ENCODE measurements at regions not wholly inside any gene's neighbourhood (a gene's known extent, or its start where the extent isn't known, plus 50 kb on each side); places are given as distances from the start of the nearest gene placed in this dataset.

GRCh38 chr10:3595736-3596135 is 189.3 kb downstream of the KLF6 start:
- H2AFZ ChIP-seq (ENCODE audit: low read length), result no peak overlapping the region

GRCh38 chr10:3593611-3594010 is 191.4 kb downstream of the KLF6 start:
- H3K9me2 ChIP-seq (replicated peaks; ENCODE audit: low read depth, low read length), result no peaks in the 10 kb centered on the region
- no peak overlapping the region for H3K9ac ChIP-seq (ENCODE audit: low read depth, low read length, poor library complexity, severe bottlenecking)
- H3K4me2 ChIP-seq (ENCODE audit: low read depth, low read length, poor library complexity, severe bottlenecking), result no peak overlapping the region
- no peaks in the 10 kb centered on the region for H3K36me3 ChIP-seq (ENCODE audit: insufficient read depth, low read length)
- no peak overlapping the region for H3K4me3 ChIP-seq (ENCODE audit: low read length, poor library complexity, severe bottlenecking)
- H3K79me2 ChIP-seq (ENCODE audit: insufficient read depth, low read length), result no peaks in the 10 kb centered on the region
- no peaks in the 10 kb centered on the region for H3K4me1 ChIP-seq (ENCODE audit: insufficient read depth, low read length, poor library complexity, severe bottlenecking)
- no peaks in the 10 kb centered on the region for H3K9me3 ChIP-seq (ENCODE audit: insufficient read depth, low read depth, low read length)
- no peaks in the 10 kb centered on the region for H3F3A ChIP-seq (ENCODE audit: low read depth)
- H4K20me1 ChIP-seq (ENCODE audit: insufficient read depth, low read length, poor library complexity, severe bottlenecking), result no peaks in the 10 kb centered on the region
- no peak overlapping the region for H2AFZ ChIP-seq (ENCODE audit: low read length)
- no peaks in the 10 kb centered on the region for H3K27me3 ChIP-seq (ENCODE audit: insufficient read depth, low read length, poor library complexity, severe bottlenecking)
- TF ChIP-seq EZH2phosphoT487 (IDR thresholded peaks at IDR 0.05; ENCODE audit: borderline replicate concordance) (no peak), CTCF (conservative IDR thresholded peaks at IDR 0.05; ENCODE audit: low read length) (no peak)

More at GRCh38 chr10:3595736-3596135, 189.3 kb downstream of the KLF6 start:
- Histone ChIP-seq H4K20me1 (ENCODE audit: insufficient read depth, low read length, poor library complexity, severe bottlenecking) (no peaks in the 10 kb centered on the region), H3K36me3 (ENCODE audit: insufficient read depth, low read length) (no peaks in the 10 kb centered on the region), H3K4me2 (ENCODE audit: low read depth, low read length, poor library complexity, severe bottlenecking) (no peak overlapping the region), H3K4me3 (ENCODE audit: low read length, poor library complexity, severe bottlenecking) (no peak overlapping the region), H3K4me1 (ENCODE audit: insufficient read depth, low read length, poor library complexity, severe bottlenecking) (no peaks in the 10 kb centered on the region), H3F3A (ENCODE audit: low read depth) (no peaks in the 10 kb centered on the region), H3K9me2 (replicated peaks; ENCODE audit: low read depth, low read length) (no peaks in the 10 kb centered on the region), H3K9me3 (ENCODE audit: insufficient read depth, low read depth, low read length) (no peaks in the 10 kb centered on the region), H3K79me2 (ENCODE audit: insufficient read depth, low read length) (no peaks in the 10 kb centered on the region), H3K27me3 (ENCODE audit: insufficient read depth, low read length, poor library complexity, severe bottlenecking) (no peaks in the 10 kb centered on the region), H3K9ac (ENCODE audit: low read depth, low read length, poor library complexity, severe bottlenecking) (no peak overlapping the region)
- TF ChIP-seq EZH2phosphoT487 (IDR thresholded peaks at IDR 0.05; ENCODE audit: borderline replicate concordance), result no peak
- TF ChIP-seq CTCF (conservative IDR thresholded peaks at IDR 0.05; ENCODE audit: low read length), result no peak

GRCh38 chr10:3592424-3592823 is 192.6 kb downstream of the KLF6 start:
- Histone ChIP-seq H3K4me1 (ENCODE audit: insufficient read depth, low read length, poor library complexity, severe bottlenecking) (no peaks in the 10 kb centered on the region), H3K79me2 (ENCODE audit: insufficient read depth, low read length) (no peaks in the 10 kb centered on the region), H4K20me1 (ENCODE audit: insufficient read depth, low read length, poor library complexity, severe bottlenecking) (no peaks in the 10 kb centered on the region), H3K36me3 (ENCODE audit: insufficient read depth, low read length) (no peaks in the 10 kb centered on the region), H2AFZ (ENCODE audit: low read length) (no peak overlapping the region), H3K27me3 (ENCODE audit: insufficient read depth, low read length, poor library complexity, severe bottlenecking) (no peaks in the 10 kb centered on the region), H3K4me2 (ENCODE audit: low read depth, low read length, poor library complexity, severe bottlenecking) (no peak overlapping the region), H3F3A (ENCODE audit: low read depth) (no peaks in the 10 kb centered on the region), H3K9ac (ENCODE audit: low read depth, low read length, poor library complexity, severe bottlenecking) (no peak overlapping the region), H3K4me3 (ENCODE audit: low read length, poor library complexity, severe bottlenecking) (no peak overlapping the region), H3K9me3 (ENCODE audit: insufficient read depth, low read depth, low read length) (no peaks in the 10 kb centered on the region), H3K9me2 (replicated peaks; ENCODE audit: low read depth, low read length) (no peaks in the 10 kb centered on the region)
- TF ChIP-seq CTCF (conservative IDR thresholded peaks at IDR 0.05; ENCODE audit: low read length) (no peak), EZH2phosphoT487 (IDR thresholded peaks at IDR 0.05; ENCODE audit: borderline replicate concordance) (no peak)
